ENCODE measurements at regions not wholly inside any gene's neighbourhood (a gene's known extent, or its start where the extent isn't known, plus 50 kb on each side); places are given as distances from the start of the nearest gene placed in this dataset.

- TF ChIP-seq ZNF695 (CRISPR knock-in tag; IDR thresholded peaks at IDR 0.05) (no peak), CBX3 (IDR thresholded peaks at IDR 0.05; ENCODE audit: borderline replicate concordance in 1 of 2, low read length in 2 of 2) (no peak), IRF1 (CRISPR knock-in tag; IDR thresholded peaks at IDR 0.05; ENCODE audit: borderline replicate concordance) (no peak), EGR1 (conservative IDR thresholded peaks at IDR 0.05) (no peak), GTF3C2 (IDR thresholded peaks at IDR 0.05; ENCODE audit: borderline replicate concordance, extremely low read depth, insufficient read length) (no peak), DEAF1 (CRISPR knock-in tag; IDR thresholded peaks at IDR 0.05) (no peak)
- ChIA-PET CTCF (ENCODE audit: low intra/inter-chr PET ratio) (interaction anchor here (0.6 kb wide), 1 partner anchor 1875 kb away, joined by 4 read pairs; no protein-coding TSS in a partner anchor), POLR2A (no interaction called here)
- BruUV-seq (replicated peaks), result no TSS peak
- Histone ChIP-seq H3K4me1 (replicated peaks in 1 of 2; ENCODE audit: control insufficient read depth in 2 of 2, insufficient read depth in 2 of 2, low read length in 2 of 2) (no peaks in the 10 kb centered on the region), H3K27me3 (ENCODE audit: control insufficient read depth in 2 of 2, insufficient read depth in 2 of 2, low read length in 2 of 2) (no peaks in the 10 kb centered on the region), H3K36me3 (ENCODE audit: control insufficient read depth, insufficient read depth, low read length) (no peaks in the 10 kb centered on the region), H3K4me3 (no peak overlapping the region), H2AFZ (ENCODE audit: low read depth, low read length) (no peak overlapping the region), H3K9me1 (ENCODE audit: control insufficient read depth, insufficient read depth, low read length) (no peaks in the 10 kb centered on the region), H3K4me2 (ENCODE audit: insufficient read depth, low read length) (no peak overlapping the region), H3K9ac (ENCODE audit: insufficient read depth in 1 of 2, low read depth in 2 of 2, low read length in 2 of 2) (no peak overlapping the region), H3K27ac (ENCODE audit: extremely low read depth, low read depth, low read length) (no peak overlapping the region), H3K79me2 (ENCODE audit: control insufficient read depth, insufficient read depth, low read length) (no peaks in the 10 kb centered on the region), H3K9me3 (replicated peaks; ENCODE audit: control insufficient read depth, insufficient read depth, low read depth, low read length) (peaks cover 3% of the 10 kb centered on the region; the same call in 1 of the 2 replicates), H4K20me1 (replicated peaks; ENCODE audit: control insufficient read depth, insufficient read depth, low read length) (no peaks in the 10 kb centered on the region)
- in situ Hi-C loops (cut with MboI) (no loop called here), intact Hi-C loops (cut with micrococcal nuclease) (no loop called here)
- ATAC-seq (no peak), FAIRE-seq (no peak), DNase-seq (ENCODE audit: extremely low read depth in 1 of 4, low spot score in 3 of 4) (no peak)
Measured at GRCh38 chr6:120981835-120982234, 352.4 kb downstream of the TBC1D32 start.
